Stomach smooth muscle (tissue), 2 donors: ENCODE measurements at regions not wholly inside any gene's neighbourhood (a gene's known extent, or its start where the extent isn't known, plus 50 kb on each side); places are given as distances from the start of the nearest gene placed in this dataset.

Experiments used
- H3K27ac ChIP-seq: one replicate; pipeline ENCODE4 v1.7.0; 2013; ENCODE audit warnings: mild to moderate bottlenecking, low read length, inconsistent platforms
- H3K27me3 ChIP-seq, 2 donors: one replicate each; pipeline ENCODE4 v1.7.0; 2013; ENCODE audit warnings: low read length in 2 of 2; ENCODE audit not compliant: insufficient read depth in 2 of 2, control insufficient read depth in 1 of 2
- H3K36me3 ChIP-seq, 2 donors: one replicate each; pipeline ENCODE4 v1.7.0; 2013; ENCODE audit warnings: low read length in 2 of 2; ENCODE audit not compliant: control insufficient read depth in 2 of 2, insufficient read depth in 2 of 2
- H3K4me1 ChIP-seq: one replicate; pipeline ENCODE4 v1.7.0; 2013; ENCODE audit warnings: low read length; ENCODE audit not compliant: control insufficient read depth, insufficient read depth
- H3K4me3 ChIP-seq, 2 donors: one replicate each; pipeline ENCODE4 v1.7.0; 2013; ENCODE audit warnings: low read length in 2 of 2
- H3K9ac ChIP-seq, 2 donors: one replicate each; pipeline ENCODE4 v1.7.0; 2013; ENCODE audit warnings: low read length in 2 of 2, mild to moderate bottlenecking in 1 of 2
- H3K9me3 ChIP-seq, 2 donors: one replicate each; pipeline ENCODE4 v1.7.0; 2013; ENCODE audit warnings: low read length in 2 of 2; ENCODE audit not compliant: control insufficient read depth in 2 of 2
- donor health status: healthy.
- donor health status: Pancreatic carcinoma.

DNA sequence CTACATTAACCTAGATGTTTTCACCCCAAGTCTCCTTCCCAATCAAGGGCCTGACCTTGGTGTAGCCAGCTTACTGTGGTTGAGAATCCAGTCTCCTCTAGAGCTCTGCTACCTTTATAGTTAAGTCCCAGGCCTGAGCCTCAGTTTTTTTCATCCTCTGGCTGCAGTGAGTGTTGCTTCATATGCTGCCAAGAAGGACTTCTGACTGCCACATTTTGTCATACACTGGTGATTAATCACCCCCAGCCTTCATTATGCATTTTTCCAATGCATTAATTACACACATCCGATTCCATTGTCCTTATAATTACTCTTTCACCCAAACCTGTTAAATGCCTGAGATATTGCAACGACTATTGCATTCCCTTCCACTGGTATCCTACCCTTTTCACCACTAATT is 66.3 kb upstream of the FGGY start:
- no peaks in the 10 kb centered on the region for H3K27me3 ChIP-seq
- H3K27ac ChIP-seq: no peak overlapping the region
- H3K4me3 ChIP-seq: no peak overlapping the region
- no peaks in the 10 kb centered on the region for H3K36me3 ChIP-seq
- no peaks in the 10 kb centered on the region for H3K4me1 ChIP-seq
- H3K9ac ChIP-seq: no peak overlapping the region
- H3K9me3 ChIP-seq: no peaks in the 10 kb centered on the region

DNA sequence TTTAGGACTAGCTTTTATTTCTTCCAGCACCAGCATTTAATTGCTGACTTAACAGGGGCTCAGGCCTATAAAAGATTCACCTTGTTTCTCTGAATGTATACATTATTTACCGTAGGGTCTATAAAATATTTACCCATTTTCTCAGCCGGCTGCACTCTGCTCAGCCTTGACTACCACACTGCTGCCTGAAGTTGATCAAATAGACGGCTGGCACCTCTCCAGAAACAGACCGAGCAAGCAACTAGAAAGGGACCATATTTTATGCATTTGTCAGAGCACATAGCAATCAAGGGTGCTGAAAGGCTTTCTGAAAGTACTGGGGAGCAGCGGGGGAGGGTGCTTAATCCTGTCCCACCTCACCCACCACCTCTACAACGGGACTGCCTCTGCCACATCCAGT is 64.7 kb upstream of the FGGY start:
- Histone ChIP-seq H3K4me1 (no peaks in the 10 kb centered on the region), H3K9me3 (no peaks in the 10 kb centered on the region), H3K27me3 (no peaks in the 10 kb centered on the region), H3K4me3 (no peak overlapping the region), H3K9ac (no peak overlapping the region), H3K27ac (no peak overlapping the region), H3K36me3 (no peaks in the 10 kb centered on the region)

DNA sequence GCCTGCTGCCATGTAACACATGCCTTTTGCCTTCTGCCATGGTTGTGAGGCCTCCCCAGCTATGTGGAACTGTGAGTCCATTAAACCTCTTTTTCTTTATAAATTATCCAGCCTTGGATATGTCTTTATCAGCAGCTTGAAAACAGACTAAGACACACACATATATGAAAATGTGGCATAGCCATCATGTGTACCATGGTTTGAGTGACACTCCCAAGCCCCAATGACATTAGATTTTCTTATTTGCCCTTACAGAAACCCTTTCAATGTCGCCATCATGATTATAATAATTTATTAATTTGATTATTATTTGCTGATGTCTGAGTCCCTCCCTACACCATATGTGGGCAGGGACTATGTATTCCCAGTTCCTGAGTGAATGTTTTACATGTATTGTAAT is 63.5 kb upstream of the FGGY start:
- Histone ChIP-seq H3K27ac (no peak overlapping the region), H3K27me3 (no peaks in the 10 kb centered on the region), H3K9ac (no peak overlapping the region), H3K4me3 (no peak overlapping the region), H3K4me1 (no peaks in the 10 kb centered on the region), H3K9me3 (no peaks in the 10 kb centered on the region), H3K36me3 (no peaks in the 10 kb centered on the region)

DNA sequence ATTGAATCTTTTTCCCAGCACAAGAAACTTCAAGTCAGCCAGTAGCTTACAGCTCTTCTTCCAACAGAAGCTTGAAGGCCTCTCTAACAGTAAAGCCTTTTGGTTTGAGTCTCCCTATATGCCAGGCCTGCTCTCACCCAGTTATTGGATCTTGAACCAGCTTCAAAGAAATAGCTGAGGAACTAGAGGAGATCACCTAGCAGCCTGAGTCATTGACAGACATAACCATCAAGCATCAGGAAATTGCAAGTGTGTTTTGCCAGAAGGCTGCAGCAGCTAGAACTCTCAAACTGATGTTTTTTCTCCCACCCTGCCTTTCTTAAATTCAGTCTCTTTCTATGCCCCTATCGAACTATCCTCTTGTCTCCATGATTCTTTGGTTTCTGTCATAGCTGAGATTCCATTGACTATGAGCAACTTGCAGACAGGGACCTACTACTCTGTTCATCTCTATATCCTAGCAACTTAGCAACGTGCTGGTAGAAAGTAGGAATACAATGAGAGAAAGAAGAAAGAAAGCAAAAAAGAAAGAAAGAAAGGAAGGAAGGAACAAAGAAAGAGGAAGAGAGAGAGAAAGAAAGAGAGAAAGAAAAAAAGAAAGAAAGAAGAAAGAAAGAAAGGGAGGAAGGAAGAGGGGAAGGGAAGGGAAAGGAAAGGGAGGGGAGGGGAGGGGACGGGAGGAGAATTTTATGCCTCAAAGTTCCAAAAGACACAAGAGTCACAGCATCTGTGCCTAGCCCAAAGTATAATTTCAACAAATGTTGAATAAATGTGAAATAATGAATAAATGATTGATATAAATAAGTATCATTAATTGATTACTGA is 60.0 kb upstream of the FGGY start:
- H3K4me1 ChIP-seq: no peaks in the 10 kb centered on the region
- H3K4me3 ChIP-seq: no peak overlapping the region
- no peaks in the 10 kb centered on the region for H3K36me3 ChIP-seq
- no peaks in the 10 kb centered on the region for H3K27me3 ChIP-seq
- H3K9me3 ChIP-seq: no peaks in the 10 kb centered on the region
- H3K27ac ChIP-seq: no peak overlapping the region
- no peak overlapping the region for H3K9ac ChIP-seq

DNA sequence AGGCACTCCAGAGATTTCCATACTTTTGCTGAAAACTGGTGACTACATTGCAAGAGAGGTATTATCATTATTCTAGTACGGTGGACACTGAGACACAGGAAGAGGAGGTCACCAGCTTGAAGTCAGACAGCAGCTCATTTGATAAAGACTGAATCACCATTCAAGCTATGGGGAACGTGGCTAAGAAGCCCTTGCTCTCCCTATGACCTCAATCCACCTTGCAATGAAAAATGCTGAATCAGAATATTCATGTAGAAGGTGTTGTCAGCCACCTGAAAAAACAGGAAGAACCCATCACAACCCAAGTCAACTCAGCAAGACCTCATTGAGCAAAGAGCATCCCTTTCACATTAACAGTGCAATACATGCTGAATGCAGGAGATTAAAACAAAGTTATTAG is 59.0 kb upstream of the FGGY start:
- no peaks in the 10 kb centered on the region for H3K9me3 ChIP-seq
- H3K27ac ChIP-seq: no peak overlapping the region
- H3K9ac ChIP-seq: no peak overlapping the region
- H3K4me3 ChIP-seq: no peak overlapping the region
- no peaks in the 10 kb centered on the region for H3K4me1 ChIP-seq
- H3K36me3 ChIP-seq: no peaks in the 10 kb centered on the region
- H3K27me3 ChIP-seq: no peaks in the 10 kb centered on the region

DNA sequence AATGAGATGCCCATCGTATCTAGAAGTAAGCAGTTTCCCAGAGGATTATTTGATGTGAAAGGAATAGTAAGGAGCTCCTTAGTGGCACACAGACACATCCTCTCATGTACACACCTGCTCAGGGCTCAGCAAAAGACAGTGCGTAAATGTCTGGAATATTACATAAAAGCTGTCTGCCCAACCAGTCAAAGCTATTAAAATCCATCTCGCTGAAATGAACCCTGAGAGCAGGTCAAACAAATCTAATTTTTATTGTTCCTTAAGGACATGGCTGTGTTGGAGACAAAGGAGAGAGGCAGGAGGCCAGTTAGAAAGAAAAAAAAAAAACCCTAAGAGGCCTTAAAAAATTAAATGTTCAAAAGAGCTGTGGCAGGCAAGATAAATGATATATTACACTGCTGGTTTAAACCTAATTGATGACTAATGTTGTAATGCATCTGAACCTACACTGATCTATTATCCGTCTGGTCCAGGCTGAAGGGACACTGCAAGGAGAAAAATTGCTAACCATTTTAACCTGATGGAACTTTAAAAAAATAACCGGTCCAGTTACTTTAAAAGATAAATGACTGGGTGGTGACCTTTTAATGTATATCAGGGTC is 58.5 kb upstream of the FGGY start:
- Histone ChIP-seq H3K4me3 (no peak overlapping the region), H3K4me1 (no peaks in the 10 kb centered on the region), H3K9ac (no peak overlapping the region), H3K27me3 (no peaks in the 10 kb centered on the region), H3K36me3 (no peaks in the 10 kb centered on the region), H3K9me3 (no peaks in the 10 kb centered on the region), H3K27ac (no peak overlapping the region)

DNA sequence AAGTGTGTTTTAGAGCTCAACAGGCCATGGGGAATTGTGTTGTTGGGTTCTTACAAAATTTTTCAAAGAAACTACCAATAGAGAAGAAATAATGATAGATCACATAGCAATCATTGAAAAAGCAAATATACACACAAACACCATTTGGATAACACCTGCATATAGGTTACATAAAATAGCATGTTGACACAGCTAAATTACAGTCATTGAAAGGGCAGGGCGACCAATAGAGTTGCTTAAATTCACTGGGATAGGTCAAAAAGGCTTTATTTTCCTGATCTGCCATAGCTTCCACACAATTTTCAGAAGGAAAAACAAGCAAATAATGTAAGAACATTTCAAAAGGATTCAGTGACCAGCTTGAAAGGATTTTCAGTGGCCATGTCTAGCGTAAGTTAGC is 57.9 kb upstream of the FGGY start:
- Histone ChIP-seq H3K4me1 (no peaks in the 10 kb centered on the region), H3K36me3 (no peaks in the 10 kb centered on the region), H3K9me3 (peaks cover 0 to under 1% of the 10 kb centered on the region in 2 donors), H3K27ac (no peak overlapping the region), H3K4me3 (no peak overlapping the region), H3K27me3 (no peaks in the 10 kb centered on the region), H3K9ac (no peak overlapping the region)

DNA sequence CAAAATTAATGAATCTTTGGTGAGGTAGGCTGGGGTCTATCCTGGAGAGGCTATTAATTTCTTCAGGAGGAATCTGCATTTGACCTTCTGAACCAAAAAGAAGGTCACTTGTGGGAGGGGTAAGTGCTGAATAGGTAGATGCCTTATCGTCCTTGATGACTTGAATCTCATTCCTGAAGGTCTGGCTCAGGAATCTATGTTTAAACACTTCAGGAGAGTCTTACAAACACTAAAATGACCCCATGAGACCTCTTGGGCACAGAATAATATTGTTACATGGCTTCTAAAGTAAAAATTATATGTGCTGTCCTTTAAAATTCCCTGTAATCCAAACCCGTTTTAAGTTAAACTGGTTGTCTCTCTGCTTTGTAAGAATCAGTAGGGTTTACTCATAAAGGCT is 55.0 kb upstream of the FGGY start:
- no peaks in the 10 kb centered on the region for H3K27me3 ChIP-seq
- H3K27ac ChIP-seq: no peak overlapping the region
- no peaks in the 10 kb centered on the region for H3K4me1 ChIP-seq
- peaks cover 0 to 5% of the 10 kb centered on the region in 2 donors for H3K9me3 ChIP-seq
- no peak overlapping the region for H3K4me3 ChIP-seq
- no peak overlapping the region for H3K9ac ChIP-seq
- H3K36me3 ChIP-seq: no peaks in the 10 kb centered on the region

DNA sequence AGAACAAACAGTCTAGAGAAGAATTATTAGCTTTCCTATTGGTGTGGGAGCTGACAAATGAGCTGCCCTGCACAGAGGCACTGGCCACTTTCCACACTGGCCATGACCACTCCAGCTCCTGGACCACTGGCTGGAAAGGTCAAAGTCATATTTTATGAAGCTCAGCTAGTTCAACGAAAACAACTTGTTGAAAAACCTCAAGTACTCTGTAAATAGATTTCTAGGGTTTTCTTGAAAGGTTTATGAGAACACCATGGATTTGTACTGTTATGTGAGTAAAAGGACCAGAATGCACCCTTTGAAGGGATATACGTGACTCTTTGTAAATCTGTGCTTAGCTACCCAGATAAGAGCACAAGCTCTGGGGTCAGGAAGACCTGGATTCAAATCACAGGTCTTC is 54.5 kb upstream of the FGGY start:
- Histone ChIP-seq H3K27ac (no peak overlapping the region), H3K4me1 (no peaks in the 10 kb centered on the region), H3K4me3 (no peak overlapping the region), H3K9ac (no peak overlapping the region), H3K36me3 (no peaks in the 10 kb centered on the region), H3K9me3 (peaks cover 0 to 6% of the 10 kb centered on the region in 2 donors), H3K27me3 (no peaks in the 10 kb centered on the region)

DNA sequence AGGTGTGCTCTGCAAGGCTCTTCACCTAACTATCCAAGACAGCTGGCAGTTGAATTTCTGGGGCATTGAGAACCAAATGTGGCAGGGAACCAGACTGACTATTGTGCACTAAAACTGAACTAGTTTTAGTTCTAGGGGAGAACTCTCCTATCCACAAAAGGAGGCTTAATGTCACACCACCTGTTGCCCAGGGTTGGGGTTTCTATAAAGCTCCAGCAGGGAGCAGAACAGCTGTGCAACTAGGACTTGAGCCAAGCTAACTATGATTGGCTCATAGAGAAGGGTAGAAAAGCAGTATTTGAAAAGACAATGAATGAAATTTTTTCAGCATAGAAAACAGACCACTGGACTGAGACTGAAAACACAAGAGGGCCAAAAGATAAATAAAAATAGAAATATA is 53.3 kb upstream of the FGGY start:
- Histone ChIP-seq H3K9me3 (peaks cover 0 to 6% of the 10 kb centered on the region in 2 donors), H3K4me1 (no peaks in the 10 kb centered on the region), H3K27me3 (no peaks in the 10 kb centered on the region), H3K36me3 (no peaks in the 10 kb centered on the region), H3K4me3 (no peak overlapping the region), H3K9ac (no peak overlapping the region), H3K27ac (no peak overlapping the region)

DNA sequence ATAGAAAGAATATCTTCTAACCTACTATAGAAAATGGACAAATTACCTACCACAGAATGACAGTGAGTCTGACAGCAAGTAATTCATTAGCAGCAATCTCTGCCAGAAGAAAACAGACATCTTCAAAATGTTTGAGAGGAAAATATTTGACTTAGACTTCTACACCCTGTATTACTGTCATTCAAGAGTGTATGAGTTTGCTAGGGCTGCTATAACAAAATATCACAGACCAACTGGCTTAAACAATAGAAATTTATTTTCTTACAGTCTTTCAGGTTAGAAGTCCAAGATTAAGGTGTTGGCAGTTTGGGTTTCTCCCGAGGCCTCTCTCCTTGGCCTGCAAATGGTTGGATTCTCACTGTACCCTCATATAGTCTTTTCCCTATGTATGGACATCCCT is 52.9 kb upstream of the FGGY start:
- Histone ChIP-seq H3K27ac (no peak overlapping the region), H3K9ac (no peak overlapping the region), H3K4me3 (no peak overlapping the region), H3K36me3 (no peaks in the 10 kb centered on the region), H3K9me3 (peaks cover 0 to 6% of the 10 kb centered on the region in 2 donors), H3K4me1 (no peaks in the 10 kb centered on the region), H3K27me3 (no peaks in the 10 kb centered on the region)
